ENCODE measurements at regions not wholly inside any gene's neighbourhood (a gene's known extent, or its start where the extent isn't known, plus 50 kb on each side); places are given as distances from the start of the nearest gene placed in this dataset.

DNA sequence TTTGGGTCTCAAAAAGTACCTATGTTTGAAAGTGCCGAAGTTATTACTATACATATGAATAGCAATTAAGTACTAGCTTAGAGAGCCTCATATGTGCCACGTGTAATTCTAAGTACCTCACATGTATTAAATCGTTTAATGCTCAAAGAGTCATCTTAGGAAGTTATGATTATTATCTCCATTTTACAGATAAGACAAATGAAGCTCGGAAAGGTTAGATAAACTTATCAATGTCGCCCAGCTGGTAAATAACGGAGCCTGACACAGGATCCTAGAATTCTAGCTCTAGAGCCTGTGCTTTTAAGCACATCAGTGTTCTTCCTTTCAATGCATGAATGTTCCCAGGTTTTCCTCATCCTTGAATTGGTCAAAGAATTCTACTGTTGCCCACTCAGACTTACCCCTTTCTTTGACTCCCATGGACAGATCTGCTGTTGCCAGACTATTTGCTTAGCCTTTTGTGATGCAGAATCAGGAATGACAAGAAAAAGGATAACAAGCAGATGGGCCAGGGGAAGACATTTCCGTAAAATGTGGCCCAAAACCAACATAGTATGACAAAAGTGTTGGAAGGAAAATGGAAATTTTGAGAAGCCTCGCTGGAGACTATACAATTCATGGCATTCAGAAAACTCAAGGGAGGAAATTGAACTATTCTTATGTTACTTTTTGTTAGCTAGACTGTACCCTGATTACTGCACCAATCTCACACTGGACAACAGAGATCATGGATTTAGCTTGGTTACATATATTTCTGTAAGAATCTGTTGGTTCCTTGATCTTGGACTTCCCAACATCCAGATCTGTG is 237.1 kb upstream of the CITED2 start:
- Histone ChIP-seq H3K36me3 (ENCODE audit: control insufficient read depth, insufficient read depth, low read length) (no peaks in the 10 kb centered on the region), H3K27me3 (ENCODE audit: control insufficient read depth, insufficient read depth, low read length) (no peaks in the 10 kb centered on the region), H3K4me3 (ENCODE audit: low read length) (no peak overlapping the region), H3K9me3 (ENCODE audit: control insufficient read depth, insufficient read depth, low read length) (no peaks in the 10 kb centered on the region), H3K4me1 (ENCODE audit: control insufficient read depth, insufficient read depth, low read length) (no peaks in the 10 kb centered on the region; the same call in 1 of the 2 replicates), H3K27ac (ENCODE audit: low read length) (no peak overlapping the region)
- WGBS (ENCODE audit: insufficient coverage, insufficient read length): no CpG with 5 or more reads among the region's 8 CpGs
- no peak for DNase-seq (ENCODE audit: low read depth, low spot score)

DNA sequence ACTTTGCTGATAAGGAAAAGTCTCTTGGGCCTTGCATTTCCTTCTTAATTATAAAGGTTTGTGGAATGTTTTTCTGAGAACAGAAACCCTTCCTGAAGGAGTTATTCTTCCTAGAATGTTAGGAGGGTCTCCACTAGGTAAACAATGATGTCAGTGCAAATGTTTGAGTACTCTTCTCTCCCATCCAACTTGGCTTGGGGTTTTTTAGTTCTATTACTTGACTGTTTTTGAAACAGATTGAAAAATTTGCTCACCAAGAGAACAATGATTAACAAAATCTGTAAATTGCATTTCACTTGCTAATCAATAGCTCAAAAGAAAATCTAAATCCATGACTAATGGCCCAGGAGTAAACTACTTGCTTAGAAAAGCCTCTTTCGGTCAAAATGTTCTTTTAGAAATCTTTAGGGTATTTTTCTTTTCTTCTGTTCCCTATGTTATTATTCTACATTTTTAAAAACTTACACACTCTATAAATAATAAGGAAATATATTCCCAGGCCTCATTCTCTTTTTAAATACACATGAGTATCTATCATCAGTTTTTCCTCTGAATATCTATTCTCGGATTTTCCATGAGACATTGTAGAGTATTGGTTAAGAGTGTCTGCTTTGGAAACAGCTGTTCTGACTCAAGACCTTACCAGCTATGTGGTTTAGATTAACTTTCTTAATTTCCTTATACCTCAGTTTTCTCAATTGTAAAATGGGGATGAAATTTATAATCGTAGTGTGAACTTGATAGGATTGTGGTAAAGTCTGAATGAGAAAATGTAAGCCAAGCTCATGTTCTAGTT is 234.2 kb upstream of the CITED2 start:
- Histone ChIP-seq H3K27me3 (ENCODE audit: control insufficient read depth, insufficient read depth, low read length) (no peaks in the 10 kb centered on the region), H3K9me3 (ENCODE audit: control insufficient read depth, insufficient read depth, low read length) (no peaks in the 10 kb centered on the region), H3K27ac (ENCODE audit: low read length) (no peak overlapping the region), H3K36me3 (ENCODE audit: control insufficient read depth, insufficient read depth, low read length) (no peaks in the 10 kb centered on the region), H3K4me1 (ENCODE audit: control insufficient read depth, insufficient read depth, low read length) (no peaks in the 10 kb centered on the region; the same call in 1 of the 2 replicates), H3K4me3 (ENCODE audit: low read length) (no peak overlapping the region)
- WGBS (ENCODE audit: insufficient coverage, insufficient read length): no CpG with 5 or more reads among the region's 3 CpGs
- no peak for DNase-seq (ENCODE audit: low read depth, low spot score)

DNA sequence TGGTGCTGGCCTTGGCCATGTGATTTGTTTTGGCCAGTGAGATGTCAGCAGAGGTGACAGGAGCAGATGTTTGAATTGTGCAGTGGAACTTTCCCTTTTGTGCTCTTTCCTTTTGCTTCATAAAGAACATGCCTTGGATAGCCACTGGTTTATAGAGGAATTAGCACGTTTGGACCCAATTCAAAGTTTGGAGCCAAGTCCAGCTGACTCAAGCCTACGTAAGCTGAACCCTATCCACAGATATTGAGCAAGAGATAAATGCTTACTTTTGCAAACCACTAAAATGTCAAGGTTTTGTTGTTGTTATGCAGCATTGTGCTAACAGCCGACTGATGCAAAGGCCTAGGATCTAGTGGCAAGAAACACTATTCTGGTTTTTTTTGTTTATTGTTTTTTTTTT is 230.9 kb upstream of the CITED2 start:
- no peaks in the 10 kb centered on the region; the same call in 1 of the 2 replicates for H3K4me1 ChIP-seq (ENCODE audit: control insufficient read depth, insufficient read depth, low read length)
- H3K27me3 ChIP-seq (ENCODE audit: control insufficient read depth, insufficient read depth, low read length): no peaks in the 10 kb centered on the region
- DNase-seq (ENCODE audit: low read depth, low spot score): no peak
- WGBS (ENCODE audit: insufficient coverage, insufficient read length): no CpG with 5 or more reads among the region's 3 CpGs
- no peaks in the 10 kb centered on the region for H3K9me3 ChIP-seq (ENCODE audit: control insufficient read depth, insufficient read depth, low read length)
- H3K4me3 ChIP-seq (ENCODE audit: low read length): no peak overlapping the region
- no peaks in the 10 kb centered on the region for H3K36me3 ChIP-seq (ENCODE audit: control insufficient read depth, insufficient read depth, low read length)
- H3K27ac ChIP-seq (ENCODE audit: low read length): no peak overlapping the region

DNA sequence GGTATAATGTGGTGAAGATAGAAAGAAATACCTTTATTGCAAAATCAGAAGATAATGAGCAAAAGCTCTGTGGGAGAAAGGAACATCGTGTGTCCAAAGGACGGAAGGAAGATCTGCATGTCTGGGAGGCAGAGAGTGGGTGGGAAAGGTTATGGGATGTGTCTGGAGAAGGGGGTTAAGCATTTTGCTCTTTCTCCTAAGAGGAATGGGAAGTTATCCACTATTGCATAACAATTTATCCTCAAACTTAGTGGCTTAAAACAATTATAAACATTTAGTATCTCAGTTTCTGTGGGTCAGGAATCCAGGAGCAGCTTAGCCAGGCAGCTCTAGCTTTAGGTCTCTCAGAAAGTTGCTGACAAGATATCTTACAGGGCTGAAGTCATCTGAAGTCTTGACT is 229.1 kb upstream of the CITED2 start:
- no peak overlapping the region for H3K4me3 ChIP-seq (ENCODE audit: low read length)

DNA sequence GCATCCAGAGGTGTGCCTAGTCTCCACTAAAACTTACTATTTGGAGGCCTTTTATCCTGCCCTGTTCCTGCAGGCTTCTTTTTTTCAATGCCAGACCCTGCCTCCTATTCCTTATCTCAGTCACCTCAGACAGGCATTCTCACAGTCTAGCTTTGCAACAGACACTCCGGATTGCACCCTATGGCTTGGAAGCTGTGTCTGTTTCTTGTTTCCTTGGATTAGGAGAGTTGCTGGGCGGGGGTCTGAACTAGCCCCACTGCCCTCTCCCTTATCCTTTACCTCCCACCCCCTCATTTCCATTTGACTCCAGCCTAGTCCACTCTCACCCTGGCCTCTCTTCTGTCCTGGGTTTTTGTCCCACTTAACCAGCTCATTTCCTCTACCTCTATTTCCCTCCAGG is 228.1 kb upstream of the CITED2 start:
- Histone ChIP-seq H3K36me3 (ENCODE audit: control insufficient read depth, insufficient read depth, low read length) (no peaks in the 10 kb centered on the region), H3K27me3 (ENCODE audit: control insufficient read depth, insufficient read depth, low read length) (no peaks in the 10 kb centered on the region), H3K4me3 (ENCODE audit: low read length) (no peak overlapping the region), H3K27ac (ENCODE audit: low read length) (no peak overlapping the region), H3K9me3 (ENCODE audit: control insufficient read depth, insufficient read depth, low read length) (no peaks in the 10 kb centered on the region), H3K4me1 (ENCODE audit: control insufficient read depth, insufficient read depth, low read length) (no peaks in the 10 kb centered on the region; the same call in 1 of the 2 replicates)
- WGBS (ENCODE audit: insufficient coverage, insufficient read length): no CpG with 5 or more reads among the region's 2 CpGs
- no peak for DNase-seq (ENCODE audit: low read depth, low spot score)

More for the DNA sequence above, 229.1 kb upstream of the CITED2 start:
- H3K9me3 ChIP-seq (ENCODE audit: control insufficient read depth, insufficient read depth, low read length): no peaks in the 10 kb centered on the region
- no peaks in the 10 kb centered on the region for H3K27me3 ChIP-seq (ENCODE audit: control insufficient read depth, insufficient read depth, low read length)
- no peaks in the 10 kb centered on the region for H3K36me3 ChIP-seq (ENCODE audit: control insufficient read depth, insufficient read depth, low read length)
- no peaks in the 10 kb centered on the region; the same call in 1 of the 2 replicates for H3K4me1 ChIP-seq (ENCODE audit: control insufficient read depth, insufficient read depth, low read length)
- no CpG with 5 or more reads among the region's 2 CpGs for WGBS (ENCODE audit: insufficient coverage, insufficient read length)
- no peak overlapping the region for H3K27ac ChIP-seq (ENCODE audit: low read length)
- no peak for DNase-seq (ENCODE audit: low read depth, low spot score)

DNA sequence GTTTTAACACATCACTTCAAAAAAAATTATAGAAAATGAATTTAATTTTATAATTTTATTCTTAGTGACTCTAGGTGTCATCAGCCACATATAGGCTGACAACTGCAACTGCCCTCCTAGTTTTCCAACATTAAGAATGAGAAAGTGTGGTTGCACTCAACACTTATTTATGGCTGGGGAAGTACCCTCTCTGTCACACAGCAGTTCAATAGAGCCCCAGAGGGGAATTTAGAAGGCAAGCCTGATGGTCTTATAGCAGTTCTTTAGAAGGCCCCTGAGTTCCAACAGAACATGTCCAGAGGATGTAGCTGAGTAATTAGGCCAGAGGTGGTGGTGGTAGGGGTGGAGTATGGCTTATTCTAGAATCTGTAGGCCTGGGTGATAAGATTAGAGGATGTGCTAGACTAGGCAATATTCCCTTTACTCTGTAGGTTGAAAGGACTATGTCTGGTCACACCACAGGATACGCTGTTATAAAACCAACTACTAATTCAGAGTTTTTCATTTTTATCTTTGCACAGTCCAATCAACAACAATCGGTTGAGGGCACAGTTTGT is 226.5 kb upstream of the CITED2 start:
- H3K4me3 ChIP-seq (ENCODE audit: low read length): no peak overlapping the region
- DNase-seq (ENCODE audit: low read depth, low spot score): no peak
- no CpG with 5 or more reads among the region's 2 CpGs for WGBS (ENCODE audit: insufficient coverage, insufficient read length)
- H3K27me3 ChIP-seq (ENCODE audit: control insufficient read depth, insufficient read depth, low read length): no peaks in the 10 kb centered on the region
- no peaks in the 10 kb centered on the region for H3K4me1 ChIP-seq (ENCODE audit: control insufficient read depth, insufficient read depth, low read length)
- no peaks in the 10 kb centered on the region for H3K9me3 ChIP-seq (ENCODE audit: control insufficient read depth, insufficient read depth, low read length)
- H3K27ac ChIP-seq (ENCODE audit: low read length): no peak overlapping the region
- no peaks in the 10 kb centered on the region for H3K36me3 ChIP-seq (ENCODE audit: control insufficient read depth, insufficient read depth, low read length)

DNA sequence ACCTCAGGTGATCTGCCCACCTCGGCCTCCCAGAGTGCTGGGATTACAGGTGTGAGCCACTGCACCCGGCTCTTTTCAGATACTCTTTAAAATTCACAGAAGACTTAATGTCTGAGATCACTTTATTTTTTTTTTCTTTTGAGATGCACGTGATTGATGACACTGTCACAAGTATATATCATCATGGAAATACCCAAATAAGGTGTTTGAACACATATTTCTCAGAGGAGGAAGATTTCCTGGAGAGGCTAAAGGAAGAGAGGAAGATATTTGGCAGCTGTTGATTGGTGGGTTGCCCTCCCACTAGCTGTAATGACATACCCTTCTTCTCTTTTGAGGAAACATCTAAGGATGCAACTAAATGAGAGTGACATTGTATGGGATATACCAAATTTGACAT is 225.9 kb upstream of the CITED2 start:
- Histone ChIP-seq H3K36me3 (ENCODE audit: control insufficient read depth, insufficient read depth, low read length) (no peaks in the 10 kb centered on the region), H3K4me1 (ENCODE audit: control insufficient read depth, insufficient read depth, low read length) (no peaks in the 10 kb centered on the region), H3K9me3 (ENCODE audit: control insufficient read depth, insufficient read depth, low read length) (no peaks in the 10 kb centered on the region), H3K4me3 (ENCODE audit: low read length) (no peak overlapping the region), H3K27ac (ENCODE audit: low read length) (no peak overlapping the region), H3K27me3 (ENCODE audit: control insufficient read depth, insufficient read depth, low read length) (no peaks in the 10 kb centered on the region)
- no peak for DNase-seq (ENCODE audit: low read depth, low spot score)
- WGBS (ENCODE audit: insufficient coverage, insufficient read length): no CpG with 5 or more reads among the region's 3 CpGs

DNA sequence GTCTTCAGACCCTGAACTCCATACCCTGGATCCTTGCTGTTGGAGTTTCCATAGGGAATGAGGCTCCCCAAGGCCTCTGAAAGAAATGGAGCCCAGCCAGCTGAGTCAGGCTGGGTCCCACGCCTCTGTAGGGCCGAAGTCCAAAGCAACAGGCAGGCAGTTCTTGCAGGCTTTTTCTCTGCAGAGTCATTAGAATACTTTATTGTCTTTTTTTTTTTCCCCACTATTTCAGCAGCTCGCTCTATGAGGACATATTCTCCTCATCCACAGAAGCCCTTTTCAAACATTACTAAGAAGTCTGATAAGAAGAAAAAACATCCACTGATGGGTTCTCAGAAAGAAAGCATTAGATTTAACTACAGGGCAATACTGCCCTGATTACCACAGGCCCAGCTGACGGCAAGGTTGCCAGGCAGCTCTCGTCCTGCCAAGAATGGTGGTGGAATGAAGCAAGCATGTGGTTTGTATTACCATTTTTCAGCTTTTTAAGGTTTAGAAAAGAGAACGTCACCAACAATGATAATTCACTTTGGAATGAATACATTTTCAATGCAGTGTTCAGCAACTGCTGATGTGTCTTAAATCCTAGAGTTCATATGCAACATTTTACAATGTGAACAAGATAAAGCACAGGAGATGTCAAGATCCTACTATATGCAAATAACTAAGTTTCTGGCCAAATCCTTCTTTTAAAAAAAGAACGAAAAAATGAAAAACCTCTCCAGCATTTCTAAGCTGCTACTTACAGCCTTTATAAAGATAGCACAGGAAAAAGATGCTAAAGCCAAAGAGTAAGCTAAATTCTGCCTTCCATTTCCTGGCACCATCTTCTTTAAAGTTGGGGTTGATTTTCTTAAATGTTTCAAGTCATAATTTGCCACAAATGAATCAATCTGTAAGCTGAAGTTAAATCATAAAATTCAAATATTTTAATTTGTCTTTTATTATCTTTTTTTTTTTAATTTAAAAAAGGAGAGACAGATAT is 223.6 kb upstream of the CITED2 start:
- no CpG with 5 or more reads among the region's 7 CpGs for WGBS (ENCODE audit: insufficient coverage, insufficient read length)
- no peaks in the 10 kb centered on the region for H3K9me3 ChIP-seq (ENCODE audit: control insufficient read depth, insufficient read depth, low read length)
- no peaks in the 10 kb centered on the region for H3K36me3 ChIP-seq (ENCODE audit: control insufficient read depth, insufficient read depth, low read length)
- H3K27me3 ChIP-seq (ENCODE audit: control insufficient read depth, insufficient read depth, low read length): no peaks in the 10 kb centered on the region
- no peak overlapping the region for H3K4me3 ChIP-seq (ENCODE audit: low read length)
- H3K27ac ChIP-seq (ENCODE audit: low read length): no peak overlapping the region
- DNase-seq (ENCODE audit: low read depth, low spot score): no peak
- no peaks in the 10 kb centered on the region for H3K4me1 ChIP-seq (ENCODE audit: control insufficient read depth, insufficient read depth, low read length)

DNA sequence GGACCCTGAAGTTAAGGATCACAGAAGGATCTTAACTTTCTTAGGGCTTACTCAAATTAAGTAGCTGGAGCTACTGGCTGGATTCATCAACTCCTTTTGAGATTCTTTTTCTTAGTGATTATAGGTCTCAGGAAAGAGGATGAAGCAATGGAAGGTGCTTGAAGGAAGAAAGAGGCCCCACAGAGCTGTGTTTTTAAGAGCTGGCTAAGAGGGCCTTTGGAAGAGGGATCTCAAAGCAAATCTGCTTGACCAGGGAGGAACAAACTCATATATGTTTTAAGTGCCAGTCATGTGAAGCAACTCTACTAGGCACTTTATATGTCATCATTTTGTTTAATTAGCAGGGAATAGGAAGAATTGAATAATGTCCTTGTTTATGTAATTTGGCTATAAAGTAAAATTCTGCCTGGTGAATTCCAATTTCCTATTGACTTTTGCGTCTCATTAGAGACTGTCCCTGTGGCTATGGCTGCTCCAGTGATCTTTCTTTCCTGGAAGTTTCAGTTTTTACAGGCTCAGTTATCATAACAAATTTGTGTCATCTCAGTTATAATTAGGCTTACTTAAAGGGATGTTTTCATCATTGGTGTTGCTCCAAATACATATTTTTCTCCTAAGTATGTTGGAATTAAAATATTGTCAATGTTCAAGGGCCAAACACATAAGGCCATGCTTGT is 222.8 kb upstream of the CITED2 start:
- Histone ChIP-seq H3K27ac (ENCODE audit: low read length) (no peak overlapping the region), H3K9me3 (ENCODE audit: control insufficient read depth, insufficient read depth, low read length) (no peaks in the 10 kb centered on the region), H3K4me3 (ENCODE audit: low read length) (no peak overlapping the region), H3K27me3 (ENCODE audit: control insufficient read depth, insufficient read depth, low read length) (no peaks in the 10 kb centered on the region), H3K4me1 (ENCODE audit: control insufficient read depth, insufficient read depth, low read length) (no peaks in the 10 kb centered on the region), H3K36me3 (ENCODE audit: control insufficient read depth, insufficient read depth, low read length) (no peaks in the 10 kb centered on the region)
- no peak for DNase-seq (ENCODE audit: low read depth, low spot score)
- WGBS (ENCODE audit: insufficient coverage, insufficient read length): no CpG with 5 or more reads among the region's 1 CpG

All from iPS DF 6.9 (cell line).